ENCODE measurements at regions not wholly inside any gene's neighbourhood (a gene's known extent, or its start where the extent isn't known, plus 50 kb on each side); places are given as distances from the start of the nearest gene placed in this dataset.

DNA sequence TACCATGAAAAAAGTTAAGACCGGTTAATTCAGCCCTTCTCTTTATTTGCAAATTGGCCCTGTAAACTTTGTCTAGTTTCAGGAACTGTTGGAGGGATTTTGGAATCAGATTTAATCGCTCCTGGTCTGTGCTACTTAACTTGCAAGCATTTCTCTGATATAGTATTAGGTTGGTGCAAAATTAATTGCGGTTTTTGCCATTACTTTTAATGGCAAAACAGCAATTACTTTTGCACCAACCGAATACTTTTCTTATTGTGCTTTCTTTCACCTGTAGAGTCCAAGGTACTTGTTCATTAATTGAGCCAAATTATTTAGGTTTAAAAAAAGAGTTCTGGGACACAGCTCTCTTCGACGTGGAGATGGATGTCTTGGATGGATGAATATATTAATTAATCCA is 92.8 kb upstream of the HNRNPU start:
- no peak overlapping the region for H3K4me3 Mint-ChIP-seq
- ATAC-seq (no peak), DNase-seq (ENCODE audit: low spot score) (no peak)
- 0 out of 2 replicates have a peak, but pooled peaks cover 8% of the 10 kb centered on the region for H3K4me1 Mint-ChIP-seq
- H3K9me3 Mint-ChIP-seq, result no peaks in the 10 kb centered on the region
- ChIA-PET CTCF (no interaction called here), POLR2A (no interaction called here)
- no peak overlapping the region for H3K27ac Mint-ChIP-seq
- no peaks in the 10 kb centered on the region for H3K36me3 Mint-ChIP-seq
- no peak for TF ChIP-seq GABPB1 (CRISPR knock-in tag; IDR thresholded peaks at IDR 0.05)
- no peak for TF ChIP-seq NFE2L1 (CRISPR knock-in tag; IDR thresholded peaks at IDR 0.05)
- no peak for TF ChIP-seq NFYB (CRISPR knock-in tag; conservative IDR thresholded peaks at IDR 0.05; ENCODE audit: low read depth)
- TF ChIP-seq, protein P1, sequence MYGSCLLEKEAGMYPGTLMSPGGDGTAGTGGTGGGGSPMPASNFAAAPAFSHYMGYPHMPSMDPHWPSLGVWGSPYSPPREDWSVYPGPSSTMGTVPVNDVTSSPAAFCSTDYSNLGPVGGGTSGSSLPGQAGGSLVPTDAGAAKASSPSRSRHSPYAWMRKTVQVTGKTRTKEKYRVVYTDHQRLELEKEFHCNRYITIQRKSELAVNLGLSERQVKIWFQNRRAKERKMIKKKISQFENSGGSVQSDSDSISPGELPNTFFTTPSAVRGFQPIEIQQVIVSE (CRISPR knock-in tag; IDR thresholded peaks at IDR 0.05; ENCODE audit: borderline replicate concordance), result no peak
- TF ChIP-seq, protein P2, sequence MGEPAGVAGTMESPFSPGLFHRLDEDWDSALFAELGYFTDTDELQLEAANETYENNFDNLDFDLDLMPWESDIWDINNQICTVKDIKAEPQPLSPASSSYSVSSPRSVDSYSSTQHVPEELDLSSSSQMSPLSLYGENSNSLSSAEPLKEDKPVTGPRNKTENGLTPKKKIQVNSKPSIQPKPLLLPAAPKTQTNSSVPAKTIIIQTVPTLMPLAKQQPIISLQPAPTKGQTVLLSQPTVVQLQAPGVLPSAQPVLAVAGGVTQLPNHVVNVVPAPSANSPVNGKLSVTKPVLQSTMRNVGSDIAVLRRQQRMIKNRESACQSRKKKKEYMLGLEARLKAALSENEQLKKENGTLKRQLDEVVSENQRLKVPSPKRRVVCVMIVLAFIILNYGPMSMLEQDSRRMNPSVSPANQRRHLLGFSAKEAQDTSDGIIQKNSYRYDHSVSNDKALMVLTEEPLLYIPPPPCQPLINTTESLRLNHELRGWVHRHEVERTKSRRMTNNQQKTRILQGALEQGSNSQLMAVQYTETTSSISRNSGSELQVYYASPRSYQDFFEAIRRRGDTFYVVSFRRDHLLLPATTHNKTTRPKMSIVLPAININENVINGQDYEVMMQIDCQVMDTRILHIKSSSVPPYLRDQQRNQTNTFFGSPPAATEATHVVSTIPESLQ (CRISPR knock-in tag; IDR thresholded peaks at IDR 0.05), result no peak
- TF ChIP-seq MYBL2 (CRISPR knock-in tag; IDR thresholded peaks at IDR 0.05), result no peak
- no peak for TF ChIP-seq ZNF396 (CRISPR knock-in tag; IDR thresholded peaks at IDR 0.05; ENCODE audit: borderline replicate concordance)
- no peaks in the 10 kb centered on the region for H3K27me3 Mint-ChIP-seq (ENCODE audit: low read depth)

DNA sequence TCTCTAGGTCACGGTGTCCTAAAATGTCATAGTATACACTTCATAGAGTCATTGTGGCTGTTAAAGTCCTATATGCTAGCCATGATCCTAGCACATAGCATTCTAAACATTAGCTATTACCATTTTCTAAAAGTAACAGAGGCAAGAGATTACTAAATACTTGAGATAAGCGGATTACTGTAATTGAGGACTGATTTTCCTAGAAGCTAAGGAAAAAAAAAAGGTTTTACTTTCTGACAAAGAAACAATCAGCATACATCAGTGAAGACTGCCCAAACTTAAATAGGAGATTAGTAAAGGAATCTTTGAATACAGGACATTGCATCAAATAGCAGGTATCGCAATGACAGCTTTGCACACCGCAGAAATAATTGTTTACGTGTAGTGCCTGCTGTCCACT is 91.3 kb upstream of the HNRNPU start:
- H3K27me3 Mint-ChIP-seq (ENCODE audit: low read depth), result no peaks in the 10 kb centered on the region

DNA sequence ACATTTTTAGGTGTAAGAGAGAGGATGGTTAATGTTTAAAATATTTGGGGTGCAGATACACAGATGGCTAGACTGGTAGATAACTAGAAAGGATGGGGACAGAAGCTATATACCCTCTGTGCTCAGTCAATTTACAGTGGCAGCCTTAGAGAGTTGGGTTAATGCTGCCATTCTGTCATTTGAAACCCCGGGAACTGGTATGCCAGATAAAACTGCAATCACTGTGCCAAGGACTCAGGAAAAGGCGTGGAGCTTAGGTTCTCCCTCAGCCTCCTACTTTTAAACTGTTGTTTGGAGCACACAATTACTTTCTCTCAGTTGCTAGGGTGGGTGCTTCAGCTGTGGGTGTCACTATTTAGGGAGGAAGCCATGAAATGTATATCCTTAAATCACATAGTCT is 90.0 kb upstream of the HNRNPU start:
- POLR2A ChIA-PET, result interaction anchor here (0.6 kb wide), 1 partner anchor 33 kb away, joined by 3 read pairs; no protein-coding TSS in a partner anchor
- H3K27ac Mint-ChIP-seq, result no peak overlapping the region
- H3K4me1 Mint-ChIP-seq, result 0 out of 2 replicates have a peak, but pooled peaks cover 3% of the 10 kb centered on the region
- TF ChIP-seq ZNF232 (CRISPR knock-in tag; IDR thresholded peaks at IDR 0.05) (no peak), CREB1 (CRISPR knock-in tag; IDR thresholded peaks at IDR 0.05) (no peak), FOXK1 (CRISPR knock-in tag; IDR thresholded peaks at IDR 0.05) (no peak), EMX1 (CRISPR knock-in tag; IDR thresholded peaks at IDR 0.05) (no peak), NFATC4 (CRISPR knock-in tag; IDR thresholded peaks at IDR 0.05) (no peak), TEAD1 (CRISPR knock-in tag; IDR thresholded peaks at IDR 0.05) (no peak)
- TF ChIP-seq, protein P3, sequence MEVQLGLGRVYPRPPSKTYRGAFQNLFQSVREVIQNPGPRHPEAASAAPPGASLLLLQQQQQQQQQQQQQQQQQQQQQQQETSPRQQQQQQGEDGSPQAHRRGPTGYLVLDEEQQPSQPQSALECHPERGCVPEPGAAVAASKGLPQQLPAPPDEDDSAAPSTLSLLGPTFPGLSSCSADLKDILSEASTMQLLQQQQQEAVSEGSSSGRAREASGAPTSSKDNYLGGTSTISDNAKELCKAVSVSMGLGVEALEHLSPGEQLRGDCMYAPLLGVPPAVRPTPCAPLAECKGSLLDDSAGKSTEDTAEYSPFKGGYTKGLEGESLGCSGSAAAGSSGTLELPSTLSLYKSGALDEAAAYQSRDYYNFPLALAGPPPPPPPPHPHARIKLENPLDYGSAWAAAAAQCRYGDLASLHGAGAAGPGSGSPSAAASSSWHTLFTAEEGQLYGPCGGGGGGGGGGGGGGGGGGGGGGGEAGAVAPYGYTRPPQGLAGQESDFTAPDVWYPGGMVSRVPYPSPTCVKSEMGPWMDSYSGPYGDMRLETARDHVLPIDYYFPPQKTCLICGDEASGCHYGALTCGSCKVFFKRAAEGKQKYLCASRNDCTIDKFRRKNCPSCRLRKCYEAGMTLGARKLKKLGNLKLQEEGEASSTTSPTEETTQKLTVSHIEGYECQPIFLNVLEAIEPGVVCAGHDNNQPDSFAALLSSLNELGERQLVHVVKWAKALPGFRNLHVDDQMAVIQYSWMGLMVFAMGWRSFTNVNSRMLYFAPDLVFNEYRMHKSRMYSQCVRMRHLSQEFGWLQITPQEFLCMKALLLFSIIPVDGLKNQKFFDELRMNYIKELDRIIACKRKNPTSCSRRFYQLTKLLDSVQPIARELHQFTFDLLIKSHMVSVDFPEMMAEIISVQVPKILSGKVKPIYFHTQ (CRISPR knock-in tag; IDR thresholded peaks at IDR 0.05), result no peak
- TF ChIP-seq, protein P4, sequence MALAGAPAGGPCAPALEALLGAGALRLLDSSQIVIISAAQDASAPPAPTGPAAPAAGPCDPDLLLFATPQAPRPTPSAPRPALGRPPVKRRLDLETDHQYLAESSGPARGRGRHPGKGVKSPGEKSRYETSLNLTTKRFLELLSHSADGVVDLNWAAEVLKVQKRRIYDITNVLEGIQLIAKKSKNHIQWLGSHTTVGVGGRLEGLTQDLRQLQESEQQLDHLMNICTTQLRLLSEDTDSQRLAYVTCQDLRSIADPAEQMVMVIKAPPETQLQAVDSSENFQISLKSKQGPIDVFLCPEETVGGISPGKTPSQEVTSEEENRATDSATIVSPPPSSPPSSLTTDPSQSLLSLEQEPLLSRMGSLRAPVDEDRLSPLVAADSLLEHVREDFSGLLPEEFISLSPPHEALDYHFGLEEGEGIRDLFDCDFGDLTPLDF (CRISPR knock-in tag; IDR thresholded peaks at IDR 0.05), result no peak
- TF ChIP-seq, protein P5, sequence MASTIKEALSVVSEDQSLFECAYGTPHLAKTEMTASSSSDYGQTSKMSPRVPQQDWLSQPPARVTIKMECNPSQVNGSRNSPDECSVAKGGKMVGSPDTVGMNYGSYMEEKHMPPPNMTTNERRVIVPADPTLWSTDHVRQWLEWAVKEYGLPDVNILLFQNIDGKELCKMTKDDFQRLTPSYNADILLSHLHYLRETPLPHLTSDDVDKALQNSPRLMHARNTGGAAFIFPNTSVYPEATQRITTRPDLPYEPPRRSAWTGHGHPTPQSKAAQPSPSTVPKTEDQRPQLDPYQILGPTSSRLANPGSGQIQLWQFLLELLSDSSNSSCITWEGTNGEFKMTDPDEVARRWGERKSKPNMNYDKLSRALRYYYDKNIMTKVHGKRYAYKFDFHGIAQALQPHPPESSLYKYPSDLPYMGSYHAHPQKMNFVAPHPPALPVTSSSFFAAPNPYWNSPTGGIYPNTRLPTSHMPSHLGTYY (CRISPR knock-in tag; IDR thresholded peaks at IDR 0.05), result no peak
- TF ChIP-seq, protein P6, sequence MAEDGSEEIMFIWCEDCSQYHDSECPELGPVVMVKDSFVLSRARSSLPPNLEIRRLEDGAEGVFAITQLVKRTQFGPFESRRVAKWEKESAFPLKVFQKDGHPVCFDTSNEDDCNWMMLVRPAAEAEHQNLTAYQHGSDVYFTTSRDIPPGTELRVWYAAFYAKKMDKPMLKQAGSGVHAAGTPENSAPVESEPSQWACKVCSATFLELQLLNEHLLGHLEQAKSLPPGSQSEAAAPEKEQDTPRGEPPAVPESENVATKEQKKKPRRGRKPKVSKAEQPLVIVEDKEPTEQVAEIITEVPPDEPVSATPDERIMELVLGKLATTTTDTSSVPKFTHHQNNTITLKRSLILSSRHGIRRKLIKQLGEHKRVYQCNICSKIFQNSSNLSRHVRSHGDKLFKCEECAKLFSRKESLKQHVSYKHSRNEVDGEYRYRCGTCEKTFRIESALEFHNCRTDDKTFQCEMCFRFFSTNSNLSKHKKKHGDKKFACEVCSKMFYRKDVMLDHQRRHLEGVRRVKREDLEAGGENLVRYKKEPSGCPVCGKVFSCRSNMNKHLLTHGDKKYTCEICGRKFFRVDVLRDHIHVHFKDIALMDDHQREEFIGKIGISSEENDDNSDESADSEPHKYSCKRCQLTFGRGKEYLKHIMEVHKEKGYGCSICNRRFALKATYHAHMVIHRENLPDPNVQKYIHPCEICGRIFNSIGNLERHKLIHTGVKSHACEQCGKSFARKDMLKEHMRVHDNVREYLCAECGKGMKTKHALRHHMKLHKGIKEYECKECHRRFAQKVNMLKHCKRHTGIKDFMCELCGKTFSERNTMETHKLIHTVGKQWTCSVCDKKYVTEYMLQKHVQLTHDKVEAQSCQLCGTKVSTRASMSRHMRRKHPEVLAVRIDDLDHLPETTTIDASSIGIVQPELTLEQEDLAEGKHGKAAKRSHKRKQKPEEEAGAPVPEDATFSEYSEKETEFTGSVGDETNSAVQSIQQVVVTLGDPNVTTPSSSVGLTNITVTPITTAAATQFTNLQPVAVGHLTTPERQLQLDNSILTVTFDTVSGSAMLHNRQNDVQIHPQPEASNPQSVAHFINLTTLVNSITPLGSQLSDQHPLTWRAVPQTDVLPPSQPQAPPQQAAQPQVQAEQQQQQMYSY (CRISPR knock-in tag; IDR thresholded peaks at IDR 0.05), result no peak
- H3K9me3 Mint-ChIP-seq, result no peaks in the 10 kb centered on the region
- DNase-seq (ENCODE audit: low spot score) (no peak), ATAC-seq (no peak)
- CTCF ChIA-PET, result no interaction called here
- no peak overlapping the region for H3K4me3 Mint-ChIP-seq
- no peaks in the 10 kb centered on the region for H3K27me3 Mint-ChIP-seq (ENCODE audit: low read depth)
- H3K36me3 Mint-ChIP-seq, result no peaks in the 10 kb centered on the region

More for the DNA sequence above, 91.3 kb upstream of the HNRNPU start:
- no peak overlapping the region for H3K4me3 Mint-ChIP-seq
- ATAC-seq (no peak), DNase-seq (ENCODE audit: low spot score) (no peak)
- 0 out of 2 replicates have a peak, but pooled peaks cover 4% of the 10 kb centered on the region for H3K4me1 Mint-ChIP-seq
- no peak overlapping the region for H3K27ac Mint-ChIP-seq
- ChIA-PET POLR2A (no interaction called here), CTCF (interaction anchor here (0.7 kb wide), 1 partner anchor 27 kb away, joined by 3 read pairs; no protein-coding TSS in a partner anchor)
- H3K9me3 Mint-ChIP-seq, result no peaks in the 10 kb centered on the region
- TF ChIP-seq, protein P7, sequence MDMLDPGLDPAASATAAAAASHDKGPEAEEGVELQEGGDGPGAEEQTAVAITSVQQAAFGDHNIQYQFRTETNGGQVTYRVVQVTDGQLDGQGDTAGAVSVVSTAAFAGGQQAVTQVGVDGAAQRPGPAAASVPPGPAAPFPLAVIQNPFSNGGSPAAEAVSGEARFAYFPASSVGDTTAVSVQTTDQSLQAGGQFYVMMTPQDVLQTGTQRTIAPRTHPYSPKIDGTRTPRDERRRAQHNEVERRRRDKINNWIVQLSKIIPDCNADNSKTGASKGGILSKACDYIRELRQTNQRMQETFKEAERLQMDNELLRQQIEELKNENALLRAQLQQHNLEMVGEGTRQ (CRISPR knock-in tag; IDR thresholded peaks at IDR 0.05), result no peak
- TF ChIP-seq SP1 (CRISPR knock-in tag; conservative IDR thresholded peaks at IDR 0.05) (no peak), NFE2L1 (CRISPR knock-in tag; IDR thresholded peaks at IDR 0.05) (no peak), NFYB (CRISPR knock-in tag; conservative IDR thresholded peaks at IDR 0.05; ENCODE audit: low read depth) (no peak), GABPB1 (CRISPR knock-in tag; IDR thresholded peaks at IDR 0.05) (no peak)
- no peaks in the 10 kb centered on the region for H3K36me3 Mint-ChIP-seq
